ENCODE measurements at regions not wholly inside any gene's neighbourhood (a gene's known extent, or its start where the extent isn't known, plus 50 kb on each side); places are given as distances from the start of the nearest gene placed in this dataset.

- TF ChIP-seq, protein P1, sequence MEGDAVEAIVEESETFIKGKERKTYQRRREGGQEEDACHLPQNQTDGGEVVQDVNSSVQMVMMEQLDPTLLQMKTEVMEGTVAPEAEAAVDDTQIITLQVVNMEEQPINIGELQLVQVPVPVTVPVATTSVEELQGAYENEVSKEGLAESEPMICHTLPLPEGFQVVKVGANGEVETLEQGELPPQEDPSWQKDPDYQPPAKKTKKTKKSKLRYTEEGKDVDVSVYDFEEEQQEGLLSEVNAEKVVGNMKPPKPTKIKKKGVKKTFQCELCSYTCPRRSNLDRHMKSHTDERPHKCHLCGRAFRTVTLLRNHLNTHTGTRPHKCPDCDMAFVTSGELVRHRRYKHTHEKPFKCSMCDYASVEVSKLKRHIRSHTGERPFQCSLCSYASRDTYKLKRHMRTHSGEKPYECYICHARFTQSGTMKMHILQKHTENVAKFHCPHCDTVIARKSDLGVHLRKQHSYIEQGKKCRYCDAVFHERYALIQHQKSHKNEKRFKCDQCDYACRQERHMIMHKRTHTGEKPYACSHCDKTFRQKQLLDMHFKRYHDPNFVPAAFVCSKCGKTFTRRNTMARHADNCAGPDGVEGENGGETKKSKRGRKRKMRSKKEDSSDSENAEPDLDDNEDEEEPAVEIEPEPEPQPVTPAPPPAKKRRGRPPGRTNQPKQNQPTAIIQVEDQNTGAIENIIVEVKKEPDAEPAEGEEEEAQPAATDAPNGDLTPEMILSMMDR (IDR thresholded peaks at IDR 0.05; ENCODE audit: borderline replicate concordance, insufficient read depth, low read depth, low read length), result no peak
These were observed 404.9 kb upstream of the CHRM3 start for GRCh38 chr1:238981317-238981933.

DNA sequence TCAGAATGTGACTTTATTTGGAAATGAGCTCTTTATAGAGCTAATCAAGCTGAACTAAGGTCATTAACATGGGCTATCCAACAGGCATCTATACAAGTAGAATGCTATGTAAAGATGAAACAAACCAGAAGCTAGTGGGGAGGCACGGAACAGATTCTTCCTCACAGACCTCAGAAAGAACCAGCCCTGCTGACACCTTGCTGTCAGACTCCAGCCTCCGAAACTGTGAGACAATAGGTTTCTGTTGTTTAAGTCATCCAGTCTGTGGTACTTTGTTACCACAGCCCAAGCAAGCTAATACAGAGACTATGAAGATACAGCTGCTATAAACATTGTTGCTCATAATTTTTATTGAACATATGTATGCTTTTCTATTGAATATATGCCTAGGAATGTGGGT lies 406.3 kb upstream of the CHRM3 start:
- H3K4me3 ChIP-seq (ENCODE audit: low read depth, low read length), result no peak overlapping the region
- TF ChIP-seq, protein P1 (IDR thresholded peaks at IDR 0.05; ENCODE audit: borderline replicate concordance, insufficient read depth, low read depth, low read length), result no peak

More at GRCh38 chr1:238981317-238981933, 404.9 kb upstream of the CHRM3 start:
- H3K4me3 ChIP-seq (ENCODE audit: low read depth, low read length), result no peak overlapping the region

- no peak overlapping the region for H3K4me3 ChIP-seq (ENCODE audit: low read depth, low read length)
- TF ChIP-seq, protein P1 (IDR thresholded peaks at IDR 0.05; ENCODE audit: borderline replicate concordance, insufficient read depth, low read depth, low read length), result no peak
These were observed 421.7 kb upstream of the CHRM3 start for GRCh38 chr1:238964631-238965030.

GRCh38 chr1:238962941-238963340 lies 423.4 kb upstream of the CHRM3 start:
- TF ChIP-seq, protein P1 (IDR thresholded peaks at IDR 0.05; ENCODE audit: borderline replicate concordance, insufficient read depth, low read depth, low read length), result no peak
- H3K4me3 ChIP-seq (ENCODE audit: low read depth, low read length), result no peak overlapping the region

- H3K4me3 ChIP-seq (ENCODE audit: low read depth, low read length), result no peak overlapping the region
- TF ChIP-seq, protein P1 (IDR thresholded peaks at IDR 0.05; ENCODE audit: borderline replicate concordance, insufficient read depth, low read depth, low read length), result no peak
These were observed 424.6 kb upstream of the CHRM3 start for GRCh38 chr1:238961790-238962189.

DNA sequence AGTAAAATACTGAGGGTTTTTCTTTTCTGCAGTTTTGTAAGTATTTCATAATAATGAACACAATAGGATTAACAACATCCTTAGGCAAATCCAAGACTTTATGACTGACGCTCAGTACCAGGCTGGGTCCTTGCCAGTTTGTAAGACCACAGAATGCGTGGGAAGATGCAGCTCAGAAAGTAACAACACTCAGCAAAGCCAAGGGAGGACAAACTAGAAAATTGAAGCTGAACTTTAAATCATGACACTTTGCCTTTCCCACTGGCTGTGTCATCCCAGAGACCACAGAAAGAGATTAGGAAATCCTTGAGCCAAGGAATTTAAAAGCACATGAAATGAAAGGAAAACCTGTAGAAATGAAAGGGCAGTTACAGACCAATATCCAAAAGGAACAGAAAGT lies 426.3 kb upstream of the CHRM3 start:
- TF ChIP-seq, protein P1 (IDR thresholded peaks at IDR 0.05; ENCODE audit: borderline replicate concordance, insufficient read depth, low read depth, low read length), result no peak
- H3K4me3 ChIP-seq (ENCODE audit: low read depth, low read length), result no peak overlapping the region

DNA sequence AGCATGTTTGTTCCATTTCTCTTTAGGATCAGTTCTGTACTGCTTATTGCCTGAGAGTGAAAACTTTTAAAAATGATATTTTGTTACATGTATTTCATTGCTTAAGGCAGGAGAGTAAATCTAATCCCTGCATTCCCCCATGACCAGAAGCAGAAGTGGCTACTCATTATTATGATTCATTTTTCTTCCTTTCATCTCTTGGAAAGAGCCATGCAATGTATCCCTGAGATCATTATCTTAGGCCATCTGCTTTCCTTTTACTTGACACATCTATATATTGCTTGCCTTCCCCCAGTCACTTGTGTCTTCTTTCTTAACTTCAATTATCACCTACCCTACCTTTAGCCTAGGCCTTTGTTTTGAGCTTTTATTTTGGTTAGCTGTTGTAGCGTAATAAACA lies 430.4 kb upstream of the CHRM3 start:
- TF ChIP-seq, protein P1 (IDR thresholded peaks at IDR 0.05; ENCODE audit: borderline replicate concordance, insufficient read depth, low read depth, low read length), result no peak

More for the DNA sequence above, 430.4 kb upstream of the CHRM3 start:
- no peak overlapping the region for H3K4me3 ChIP-seq (ENCODE audit: low read depth, low read length)

Measured in GM12875 (cell line).